Endothelial cell of umbilical vein (primary cell): ENCODE measurements at regions not wholly inside any gene's neighbourhood (a gene's known extent, or its start where the extent isn't known, plus 50 kb on each side); places are given as distances from the start of the nearest gene placed in this dataset.

Experiments used
- EZH2 ChIP-seq: IDR thresholded peaks from 2 replicates; pipeline ENCODE4 v1.6.1; 2012; ENCODE audit warnings: borderline replicate concordance, low read depth, mild to moderate bottlenecking, moderate library complexity, low read length, inconsistent platforms; ENCODE audit not compliant: severe bottlenecking
- GATA2 ChIP-seq: IDR thresholded peaks from 2 replicates; pipeline ENCODE4 v1.7.0; 2011; ENCODE audit warnings: low read depth, mild to moderate bottlenecking, moderate library complexity, mixed read lengths, low read length; ENCODE audit not compliant: insufficient read length, insufficient read depth
- MAX ChIP-seq: IDR thresholded peaks from 2 replicates; pipeline ENCODE4 v1.6.1; 2011; ENCODE audit not compliant: insufficient read depth, insufficient read length
- MYC ChIP-seq: IDR thresholded peaks from one replicate; pipeline ENCODE4 v1.6.1; 2011; ENCODE audit warnings: mild to moderate bottlenecking, low read depth, low read length
- POLR2A ChIP-seq: IDR thresholded peaks from 2 replicates; pipeline ENCODE4 v1.6.1; 2012; ENCODE audit warnings: low read depth, mild to moderate bottlenecking, control low read depth, low read length
- POLR2AphosphoS5 ChIP-seq: IDR thresholded peaks from 2 replicates; pipeline ENCODE4 v1.6.1; 2012; ENCODE audit warnings: low read depth, mild to moderate bottlenecking, control low read depth, low read length, moderate library complexity; ENCODE audit not compliant: insufficient read depth
- TF ChIP-seq, protein P1 (sequence below), 2 donors: IDR thresholded peaks; 1 replicate in 1 of 2; 2 replicates in 1 of 2; pipeline ENCODE4 v1.5.1; 2011; ENCODE audit warnings: low read length in 2 of 2, mild to moderate bottlenecking in 2 of 2, moderate library complexity in 2 of 2, control low read depth in 1 of 2, inconsistent platforms in 1 of 2, low read depth in 1 of 2; ENCODE audit not compliant: insufficient read depth in 1 of 2; ENCODE audit errors: extremely low read depth in 1 of 2

- TF ChIP-seq, protein P1, sequence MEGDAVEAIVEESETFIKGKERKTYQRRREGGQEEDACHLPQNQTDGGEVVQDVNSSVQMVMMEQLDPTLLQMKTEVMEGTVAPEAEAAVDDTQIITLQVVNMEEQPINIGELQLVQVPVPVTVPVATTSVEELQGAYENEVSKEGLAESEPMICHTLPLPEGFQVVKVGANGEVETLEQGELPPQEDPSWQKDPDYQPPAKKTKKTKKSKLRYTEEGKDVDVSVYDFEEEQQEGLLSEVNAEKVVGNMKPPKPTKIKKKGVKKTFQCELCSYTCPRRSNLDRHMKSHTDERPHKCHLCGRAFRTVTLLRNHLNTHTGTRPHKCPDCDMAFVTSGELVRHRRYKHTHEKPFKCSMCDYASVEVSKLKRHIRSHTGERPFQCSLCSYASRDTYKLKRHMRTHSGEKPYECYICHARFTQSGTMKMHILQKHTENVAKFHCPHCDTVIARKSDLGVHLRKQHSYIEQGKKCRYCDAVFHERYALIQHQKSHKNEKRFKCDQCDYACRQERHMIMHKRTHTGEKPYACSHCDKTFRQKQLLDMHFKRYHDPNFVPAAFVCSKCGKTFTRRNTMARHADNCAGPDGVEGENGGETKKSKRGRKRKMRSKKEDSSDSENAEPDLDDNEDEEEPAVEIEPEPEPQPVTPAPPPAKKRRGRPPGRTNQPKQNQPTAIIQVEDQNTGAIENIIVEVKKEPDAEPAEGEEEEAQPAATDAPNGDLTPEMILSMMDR (IDR thresholded peaks at IDR 0.05; ENCODE audit: extremely low read depth in 1 of 2, insufficient read depth in 1 of 2, low read depth in 1 of 2, low read length in 2 of 2): no peak
- no peak for TF ChIP-seq POLR2A
- no peak for TF ChIP-seq EZH2
- TF ChIP-seq MAX: no peak
- no peak for TF ChIP-seq MYC
- no peak for TF ChIP-seq POLR2AphosphoS5
- no peak for TF ChIP-seq GATA2
These were observed 220.9 kb downstream of the CBLN1 start for GRCh38 chr16:49060728-49061127.
